ENCODE measurements at regions not wholly inside any gene's neighbourhood (a gene's known extent, or its start where the extent isn't known, plus 50 kb on each side); places are given as distances from the start of the nearest gene placed in this dataset.

DNA sequence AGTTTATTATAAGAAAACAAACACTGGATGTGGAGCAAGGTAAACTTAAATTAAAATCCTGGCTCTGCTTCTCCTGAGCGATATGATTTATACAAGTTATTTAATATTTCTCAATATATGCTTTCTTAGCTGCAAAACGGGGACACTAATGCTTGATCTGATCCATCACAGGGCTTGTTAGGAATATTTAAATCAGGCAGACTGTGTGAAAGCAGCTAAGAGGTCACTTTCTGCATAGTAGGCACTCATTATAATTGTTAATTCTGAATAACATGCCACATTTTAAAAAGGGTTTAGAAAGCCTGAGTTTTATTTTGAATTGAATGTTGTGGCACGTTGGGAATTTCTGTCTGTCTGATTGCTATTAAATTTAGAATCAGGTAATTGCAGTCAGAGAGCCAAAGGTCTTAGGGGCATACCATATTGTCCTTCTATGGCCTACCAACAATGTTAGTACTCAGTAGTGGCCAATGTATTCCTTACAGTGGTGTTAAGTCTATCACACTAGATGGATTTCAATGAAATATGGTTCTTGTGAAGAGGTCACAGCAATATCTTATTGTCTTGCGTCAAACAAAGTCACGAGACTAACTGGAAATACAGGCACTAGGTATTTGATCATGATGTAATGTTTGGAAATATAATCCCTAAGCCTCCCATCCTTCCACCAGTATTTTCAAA is 890.0 kb upstream of the CDH8 start:
- DNase-seq, result no peak

DNA sequence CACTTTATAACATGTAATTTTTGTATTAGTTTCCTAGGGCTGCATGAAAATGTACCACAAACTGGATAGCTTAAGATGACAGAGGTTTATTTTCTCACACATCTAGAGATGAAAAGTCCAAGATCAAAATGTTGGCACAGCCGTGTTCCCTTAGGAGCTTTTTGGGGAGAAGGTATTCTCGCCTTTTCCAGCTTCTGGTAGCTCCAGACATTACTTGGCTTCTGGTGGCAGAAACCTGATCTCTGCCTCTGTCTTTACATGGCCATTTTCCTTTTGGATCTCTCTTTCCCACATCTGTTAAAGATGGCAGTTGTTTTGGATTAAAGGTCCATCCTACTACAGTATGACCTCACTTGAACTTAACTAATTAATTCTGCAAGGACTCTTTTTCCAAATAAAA is 885.7 kb upstream of the CDH8 start:
- DNase-seq, result no peak

DNA sequence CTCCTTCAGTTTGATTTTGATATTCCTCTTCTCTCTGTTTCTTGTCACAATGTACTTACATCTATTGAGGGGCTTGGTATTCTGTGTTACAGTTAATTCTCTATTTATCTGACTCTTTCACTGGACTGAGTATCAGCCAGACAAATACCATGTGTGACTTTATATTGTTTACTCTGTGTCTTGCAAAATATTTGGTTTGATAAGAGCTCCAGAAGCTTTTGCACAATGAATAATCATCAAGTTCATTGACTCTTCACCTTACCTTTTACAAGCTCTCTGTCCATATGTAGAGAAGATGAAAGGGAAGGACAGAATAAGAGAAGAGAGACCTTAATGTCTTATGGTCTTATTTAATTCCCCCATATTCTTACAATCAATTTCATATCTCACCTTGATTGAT is 877.7 kb upstream of the CDH8 start:
- DNase-seq, result no peak

DNA sequence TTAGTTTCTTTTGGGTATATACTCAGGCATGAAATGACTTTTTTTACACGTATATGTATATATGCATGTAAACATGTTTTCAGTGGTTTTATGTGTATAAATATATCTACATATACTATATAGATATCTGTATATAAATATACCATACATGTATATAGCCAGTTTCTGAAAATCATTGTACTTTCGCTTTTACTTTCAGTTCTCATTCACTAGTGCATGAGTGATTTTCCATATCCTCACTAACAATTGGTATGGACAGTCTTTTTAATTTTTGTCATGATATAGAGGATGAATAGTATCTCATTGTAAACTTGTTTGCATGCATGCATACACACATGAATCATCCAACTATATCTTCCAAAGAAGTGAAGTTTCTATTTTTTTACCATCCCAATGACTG is 877.1 kb upstream of the CDH8 start:
- no peak for DNase-seq

DNA sequence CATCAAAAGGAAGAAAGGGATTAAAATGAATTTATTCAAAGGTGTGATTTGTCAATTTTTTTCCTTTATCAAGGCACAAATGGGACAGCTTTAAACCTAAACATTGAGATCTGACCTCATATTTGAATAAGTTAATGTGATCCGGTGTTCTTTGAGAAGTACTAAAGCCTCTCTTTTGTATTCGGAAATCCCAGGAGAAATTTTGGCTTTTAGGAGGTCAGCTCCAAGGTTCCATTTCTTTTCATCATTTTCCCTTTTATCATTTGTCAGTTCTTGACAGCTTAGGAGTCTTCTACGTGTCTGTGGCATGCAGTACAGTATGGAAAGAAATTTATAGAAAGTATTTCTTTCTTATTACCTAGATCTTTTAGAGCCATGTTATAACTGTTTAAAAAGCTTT is 873.4 kb upstream of the CDH8 start:
- no peak for DNase-seq

DNA sequence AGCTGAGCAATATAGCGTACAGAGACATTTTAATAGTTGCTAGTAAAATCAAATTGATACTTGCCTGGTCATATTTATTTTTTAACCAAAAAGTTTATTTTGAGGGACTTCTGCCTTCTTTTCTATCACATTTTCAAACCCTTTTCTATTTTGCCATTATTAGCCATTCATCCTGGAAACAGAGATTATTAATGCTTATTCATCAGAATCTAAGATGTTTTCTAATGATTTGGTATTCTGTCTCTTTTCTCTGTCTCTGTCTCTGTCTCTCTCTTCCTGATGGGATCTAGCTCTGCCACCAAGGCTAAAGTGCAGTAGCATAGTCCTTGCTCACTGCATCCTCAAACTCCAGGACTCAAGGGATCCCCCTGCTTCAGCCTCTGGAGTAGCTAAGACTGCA is 871.3 kb upstream of the CDH8 start:
- DNase-seq, result no peak

DNA sequence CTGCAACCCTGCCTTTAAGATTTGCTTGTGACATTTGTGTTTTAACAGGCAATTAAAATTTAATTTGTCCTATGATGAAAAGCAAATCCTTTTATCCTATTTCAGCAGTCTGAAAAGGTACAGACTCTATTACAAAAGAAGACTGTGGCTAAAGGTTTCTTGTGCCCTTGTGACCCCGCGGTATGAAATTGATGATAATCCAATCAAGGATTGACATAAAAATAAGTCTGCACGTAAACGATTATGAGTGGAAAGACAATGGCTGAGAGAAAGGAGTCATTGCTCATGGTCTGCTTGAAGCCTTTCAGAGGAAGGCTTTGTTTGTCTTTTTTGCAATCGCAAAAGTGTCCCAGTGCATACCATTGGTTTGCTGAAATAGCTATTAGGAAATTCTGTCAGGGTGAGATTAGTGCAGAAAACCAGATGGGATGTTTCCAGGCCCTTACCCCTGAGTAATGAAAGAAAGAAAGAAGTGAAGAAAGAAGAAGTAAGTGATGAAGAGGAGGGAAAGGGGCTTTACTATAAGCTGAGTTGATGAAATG is 867.8 kb upstream of the CDH8 start:
- no peak for DNase-seq

DNA sequence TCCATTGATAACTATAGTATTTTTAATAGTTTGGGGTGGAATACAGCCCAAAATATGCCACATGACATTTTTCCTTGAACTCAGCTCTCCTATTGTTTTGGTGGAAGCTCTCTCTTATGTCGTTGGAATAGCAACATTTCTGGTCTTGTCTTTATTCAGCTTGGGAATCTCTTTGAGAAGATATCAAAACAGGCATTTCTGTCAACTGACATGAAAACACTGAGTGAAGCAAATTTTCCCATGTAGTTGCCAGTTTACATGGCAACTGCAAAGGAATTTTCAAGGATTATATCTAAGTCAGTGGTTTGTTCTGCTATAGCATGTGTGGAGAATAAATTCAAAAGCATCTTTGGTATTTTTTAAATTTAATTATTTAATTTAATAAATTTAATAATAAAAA is 863.5 kb upstream of the CDH8 start:
- no peak for DNase-seq

DNA sequence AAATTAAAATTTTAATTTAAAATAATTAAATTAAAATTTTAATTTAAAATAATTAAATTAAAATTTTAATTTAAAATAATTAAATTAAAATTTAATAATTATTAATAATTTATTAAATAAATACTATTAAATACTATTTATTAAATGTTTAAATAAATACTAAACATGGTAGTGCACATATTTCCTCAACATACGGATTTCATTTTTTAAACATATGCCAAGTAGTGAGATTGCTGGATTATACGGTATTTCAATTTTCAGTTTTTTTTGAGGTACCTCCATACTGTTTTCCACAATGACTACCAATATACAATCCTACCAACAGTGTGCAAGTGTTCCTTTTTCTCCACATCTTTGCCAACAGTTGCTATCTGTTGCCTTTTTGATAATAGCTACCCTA is 852.9 kb upstream of the CDH8 start:
- DNase-seq, result no peak

DNA sequence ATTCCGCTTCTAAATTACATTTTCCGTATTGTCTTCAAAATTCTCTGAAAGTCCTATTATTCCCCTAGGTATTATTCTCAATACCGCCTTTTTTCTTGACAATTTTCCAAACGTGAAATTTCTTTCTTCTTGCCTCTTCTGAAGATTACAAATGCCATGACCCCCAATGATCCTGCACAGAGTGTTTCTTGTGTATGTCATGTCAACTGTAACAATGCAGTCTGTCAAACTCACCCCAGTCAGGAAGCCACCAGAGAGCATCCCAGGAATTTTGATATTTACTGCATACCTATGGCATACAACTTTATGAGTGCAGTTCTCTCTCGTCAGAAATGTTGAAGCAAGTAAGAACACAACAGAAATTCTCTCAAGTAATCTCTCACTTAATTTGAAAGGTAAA is 847.3 kb upstream of the CDH8 start:
- DNase-seq, result no peak

DNA sequence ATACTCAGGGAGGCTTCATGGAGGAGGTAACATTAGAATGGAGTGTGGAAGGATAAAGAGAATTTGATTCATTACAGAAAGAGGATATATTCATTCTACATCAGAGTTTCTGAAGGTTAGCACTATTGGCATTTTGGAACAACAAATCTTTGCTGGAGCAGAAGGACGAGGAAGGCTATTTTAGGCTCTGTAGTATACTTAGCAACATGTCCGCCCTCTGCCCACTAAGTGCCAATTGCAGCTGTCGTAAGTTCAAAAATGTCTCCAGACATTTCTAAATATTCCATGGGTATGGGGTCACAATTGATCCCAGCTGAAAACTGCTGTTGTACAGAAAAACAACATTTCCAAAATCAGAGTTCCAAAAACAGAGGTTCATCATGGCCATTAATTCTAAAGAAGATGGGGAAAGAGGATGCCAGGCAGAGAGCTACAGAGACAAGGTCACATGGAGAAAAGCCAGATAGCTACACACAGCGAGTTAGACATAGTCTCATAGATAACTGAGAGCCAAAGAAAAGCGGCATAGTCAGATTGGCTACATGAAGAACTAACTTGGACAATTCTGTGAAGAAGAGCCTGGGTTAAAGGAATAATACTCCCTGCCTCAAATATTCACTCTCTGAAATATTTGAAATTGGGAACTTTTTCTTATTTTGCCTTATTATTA is 846.4 kb upstream of the CDH8 start:
- DNase-seq, result no peak

DNA sequence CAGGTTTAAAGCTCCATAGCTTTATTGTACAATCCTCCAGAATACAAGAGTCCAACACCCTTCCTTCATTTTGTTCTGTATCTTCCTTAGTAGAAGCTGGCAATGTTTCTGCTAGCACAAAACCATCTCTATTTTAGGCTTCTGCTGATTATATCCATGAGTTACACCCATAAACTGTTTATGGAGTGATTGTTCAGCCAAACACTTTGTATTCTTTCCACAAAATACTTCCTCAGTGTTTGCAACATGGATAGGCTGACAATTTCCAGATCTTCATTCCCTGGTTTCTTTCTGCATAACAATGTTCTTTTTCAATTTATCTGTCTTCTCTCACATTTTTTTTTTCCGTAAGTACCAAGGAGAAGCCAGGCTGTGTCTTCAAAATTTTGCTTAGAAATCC is 839.9 kb upstream of the CDH8 start:
- no peak for DNase-seq

DNA sequence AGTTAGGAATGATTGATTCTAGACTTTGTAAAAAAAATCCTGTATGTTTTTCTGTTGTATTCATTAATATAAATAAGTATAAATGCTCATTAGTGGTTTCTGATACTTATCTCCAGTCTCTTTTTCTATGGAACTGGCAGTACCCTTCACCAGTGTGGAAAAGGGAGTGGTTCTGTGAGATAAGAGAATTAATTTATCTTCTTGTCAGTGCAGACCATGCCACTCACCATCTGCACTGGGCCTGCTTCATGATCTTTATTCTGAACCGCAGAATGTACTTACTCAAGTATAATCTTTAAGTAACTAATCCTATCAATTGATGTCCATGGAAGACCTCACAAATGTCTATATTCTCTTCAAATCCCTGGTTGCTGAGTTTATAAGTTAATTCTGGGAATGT is 836.1 kb upstream of the CDH8 start:
- DNase-seq, result no peak

DNA sequence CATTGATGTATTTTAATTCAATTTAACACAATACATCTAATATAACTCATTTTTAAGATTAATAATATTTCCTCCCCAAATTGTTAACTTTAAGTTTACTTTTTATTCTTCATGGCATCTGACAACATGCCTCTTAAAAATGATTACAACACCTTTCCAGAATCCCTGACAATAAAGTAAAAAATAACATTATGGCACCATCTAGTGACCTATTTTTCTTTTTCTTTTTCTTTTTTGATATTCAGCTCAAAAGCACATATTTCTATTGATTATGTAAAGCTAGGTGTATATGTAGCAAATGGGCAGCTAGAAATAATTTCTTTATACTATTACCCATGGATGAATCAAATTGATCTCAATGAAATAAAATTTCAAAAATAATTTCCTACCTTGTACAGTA is 834.3 kb upstream of the CDH8 start:
- DNase-seq, result no peak

DNA sequence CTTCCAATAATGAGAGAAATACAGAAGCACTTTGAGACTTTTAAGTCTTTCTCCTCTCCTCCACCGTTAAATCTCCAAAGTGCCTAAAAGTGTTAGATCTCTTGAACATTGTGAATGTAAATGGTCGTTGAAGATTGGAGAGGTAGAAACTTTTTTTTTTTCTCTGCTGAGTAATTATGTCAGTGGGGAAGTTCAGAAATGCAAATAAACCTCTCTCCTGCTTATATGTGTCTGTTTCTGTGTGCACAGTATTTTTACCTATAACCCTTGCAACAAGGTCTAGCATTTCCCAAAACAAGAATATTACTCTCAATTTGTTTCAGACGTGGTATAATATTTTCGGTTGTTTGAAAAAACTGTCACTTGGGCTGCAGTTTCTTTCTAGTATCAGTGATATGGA is 833.6 kb upstream of the CDH8 start:
- DNase-seq, result no peak

DNA sequence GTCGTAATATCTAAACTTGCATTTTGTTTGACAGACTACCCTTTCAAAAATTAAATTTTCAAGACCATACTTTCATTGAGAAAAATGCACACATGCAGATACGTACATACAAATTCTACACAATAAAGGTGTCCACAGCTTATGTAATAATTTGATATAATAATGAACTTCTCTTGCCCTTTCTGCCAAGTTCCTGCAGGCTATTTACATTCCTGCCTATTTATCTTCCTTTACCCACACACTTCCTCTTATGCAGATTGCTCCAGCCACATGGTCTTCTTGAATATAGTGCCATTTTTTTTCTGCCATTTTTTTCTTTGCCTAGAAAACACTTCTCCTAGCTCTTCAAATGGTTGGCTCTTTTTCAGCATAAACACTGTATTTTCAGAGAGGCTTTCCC is 826.9 kb upstream of the CDH8 start:
- DNase-seq, result peak; percentile 55

DNA sequence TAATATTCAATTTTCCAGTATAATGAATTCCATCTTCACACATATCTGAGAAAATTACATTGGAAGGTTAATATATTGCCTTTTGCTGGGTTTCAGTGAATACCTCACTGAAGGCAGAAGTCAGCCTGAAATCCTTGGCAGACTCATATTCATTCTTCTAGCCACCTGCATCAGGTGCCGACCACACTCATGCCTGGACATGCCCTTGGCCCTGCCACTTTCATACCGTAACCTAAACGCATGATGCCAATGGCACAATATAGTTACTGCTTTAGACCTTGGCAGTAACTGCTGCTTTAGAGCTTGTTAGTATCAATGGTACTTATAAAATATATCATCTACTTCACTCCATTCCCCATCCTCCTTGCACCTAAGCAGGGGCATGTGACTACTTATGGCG is 817.6 kb upstream of the CDH8 start:
- DNase-seq, result no peak

DNA sequence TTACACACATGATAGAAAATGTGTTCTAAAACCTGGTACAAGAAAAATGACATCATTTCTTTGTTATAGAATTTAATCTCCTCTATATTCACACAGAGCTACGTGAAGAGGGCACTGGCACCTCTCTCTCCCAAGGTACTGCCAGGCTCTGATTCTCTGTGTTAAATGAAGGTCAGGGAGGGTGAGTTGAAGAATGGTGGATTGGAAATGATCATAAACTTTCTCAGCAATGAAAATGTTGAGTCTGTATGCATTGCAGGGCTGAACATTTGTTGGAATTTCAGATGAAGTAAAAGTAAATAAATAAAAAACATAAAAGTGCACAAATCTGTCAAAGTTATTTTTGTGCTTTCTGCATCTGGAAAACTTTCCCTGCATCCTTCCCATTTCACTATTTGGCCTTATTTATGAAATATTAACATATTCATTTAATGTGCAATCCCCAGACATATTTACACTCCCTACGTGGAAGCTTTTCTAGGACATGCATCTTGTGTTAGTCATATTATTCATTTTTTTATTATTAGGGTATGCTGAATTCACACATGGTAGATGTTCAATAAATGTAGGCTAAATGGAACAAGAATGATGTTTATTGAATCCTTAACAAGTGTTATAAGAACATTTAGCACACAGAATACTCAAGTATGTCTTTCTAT is 810.3 kb upstream of the CDH8 start:
- DNase-seq, result no peak

DNA sequence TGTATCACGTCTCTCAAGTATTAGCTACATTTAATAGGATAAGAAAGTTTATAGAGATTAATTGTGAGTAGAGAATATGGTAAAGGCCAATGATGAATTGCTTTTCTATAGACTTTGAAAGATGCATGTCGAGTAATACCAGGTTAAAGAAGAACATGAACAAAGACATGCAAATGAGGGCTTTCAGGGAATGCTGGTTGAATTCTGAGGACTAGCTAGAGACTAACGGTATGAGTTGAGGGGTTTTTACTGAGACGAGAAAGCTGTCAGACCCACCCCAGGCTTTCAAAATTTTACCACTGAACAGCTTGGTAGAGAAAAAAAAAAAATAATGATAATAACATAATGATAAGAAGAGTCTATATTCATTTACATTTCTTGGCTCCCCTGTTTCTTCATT is 796.0 kb upstream of the CDH8 start:
- DNase-seq, result no peak

DNA sequence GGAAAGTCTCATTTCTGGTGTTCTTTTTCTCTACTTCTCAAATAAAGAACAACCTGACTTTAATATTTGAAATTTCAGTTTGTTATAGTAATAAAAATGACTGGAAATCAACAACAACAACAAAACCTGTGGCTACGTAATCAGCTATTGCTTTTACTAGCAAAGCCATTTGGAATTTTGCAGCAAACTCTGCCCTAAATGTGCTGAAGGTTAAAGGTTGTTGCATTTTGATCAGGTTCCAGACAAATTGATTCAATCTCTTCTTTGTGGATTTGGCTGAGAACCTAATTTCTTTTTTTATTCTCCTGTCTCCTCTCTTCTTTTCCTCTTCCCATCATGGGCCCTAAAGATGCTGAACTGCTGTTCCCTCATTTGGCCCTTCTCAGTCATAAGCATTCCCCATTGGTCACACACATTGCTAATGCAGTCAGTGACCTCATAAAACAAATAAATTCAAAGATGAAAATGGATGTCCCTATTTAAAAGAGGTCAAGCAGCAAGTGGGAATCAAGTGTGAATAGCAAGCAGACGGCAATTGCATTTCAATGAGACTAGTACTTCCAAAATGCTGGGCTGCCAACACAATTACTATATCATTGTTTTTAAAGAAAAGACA is 795.1 kb upstream of the CDH8 start:
- DNase-seq, result no peak

DNA sequence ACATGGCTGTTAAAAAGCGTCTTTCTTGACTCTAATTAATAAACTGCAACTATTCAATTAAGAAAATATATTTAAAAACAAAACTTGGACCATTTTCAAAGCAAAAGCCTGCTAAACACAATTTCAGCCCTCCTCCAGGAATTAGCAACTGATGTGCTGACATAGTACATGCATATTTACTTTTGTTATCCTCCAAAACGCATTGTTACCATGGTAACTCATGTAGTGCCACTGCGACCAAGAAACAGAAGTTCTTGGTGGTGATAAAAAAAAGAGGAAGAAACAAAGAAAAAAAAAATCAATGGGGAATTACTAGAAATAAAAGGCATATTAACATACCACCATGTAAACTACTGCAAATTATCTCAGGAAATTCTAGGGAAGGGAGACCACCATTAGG is 793.4 kb upstream of the CDH8 start:
- DNase-seq, result no peak

DNA sequence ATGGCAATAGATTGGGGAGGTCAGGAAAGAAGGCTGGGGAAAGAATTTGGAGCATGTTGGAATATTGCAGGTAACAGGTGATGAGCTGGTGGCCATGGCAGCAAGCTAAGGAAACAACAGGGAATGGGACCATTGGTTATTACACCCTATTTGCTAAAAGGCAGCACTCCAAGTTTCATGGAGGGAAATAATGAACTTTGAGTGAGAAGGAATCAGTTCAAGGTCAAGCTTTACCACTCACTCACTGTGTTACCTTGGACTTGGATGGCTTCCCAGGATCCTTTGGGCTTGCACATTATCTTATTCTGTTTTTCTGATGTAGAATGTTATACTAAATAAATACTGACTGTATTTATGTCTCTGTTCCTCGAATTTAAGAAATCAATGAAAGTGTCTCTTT is 792.8 kb upstream of the CDH8 start:
- no peak for DNase-seq

DNA sequence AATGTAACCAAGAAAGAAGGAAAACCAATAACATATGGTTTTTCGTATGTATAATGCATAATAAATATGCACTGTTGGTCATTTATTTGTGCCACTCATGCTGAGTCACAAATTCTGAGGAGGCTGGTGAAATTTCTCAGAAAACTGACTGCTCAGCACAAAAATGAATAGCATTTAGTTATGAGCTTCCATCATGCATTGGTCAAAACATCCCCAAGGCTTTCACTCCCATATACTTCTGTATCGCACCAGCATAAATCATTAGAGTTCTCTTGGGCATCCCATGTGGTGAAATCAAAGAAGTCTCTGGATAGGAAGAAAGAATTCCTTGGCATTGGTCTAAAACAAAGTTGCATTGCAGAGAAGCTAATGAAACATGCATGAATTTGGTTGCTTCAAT is 785.6 kb upstream of the CDH8 start:
- DNase-seq, result no peak

DNA sequence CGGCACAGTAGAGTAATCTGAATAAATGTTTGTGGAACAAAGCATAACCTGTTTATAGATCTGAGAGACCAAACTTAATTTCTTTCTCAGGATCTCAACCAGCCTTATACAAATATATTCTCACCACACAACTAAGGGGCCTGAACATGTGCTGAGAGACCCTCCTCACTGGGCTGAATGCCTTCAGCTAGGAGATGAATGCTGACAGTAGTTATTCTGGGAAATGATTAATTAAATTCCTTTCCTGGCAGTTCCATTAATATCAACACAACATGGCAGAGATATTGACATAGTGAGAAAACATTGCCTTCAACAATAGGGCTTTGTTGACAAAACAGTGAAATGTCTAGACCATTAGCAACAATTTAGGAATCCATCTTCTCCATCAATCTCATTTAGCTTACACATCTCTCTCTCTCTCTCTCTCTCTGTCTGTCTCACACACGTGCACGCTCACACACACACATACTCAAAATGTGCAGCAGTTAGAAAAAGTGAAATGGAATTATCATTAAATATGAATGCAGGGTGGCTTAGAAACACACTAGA is 780.8 kb upstream of the CDH8 start:
- DNase-seq, result no peak
